HEK293 (cell line): ENCODE measurements at regions not wholly inside any gene's neighbourhood (a gene's known extent, or its start where the extent isn't known, plus 50 kb on each side); places are given as distances from the start of the nearest gene placed in this dataset.

Experiments
- ZNF274 ChIP-seq, 2 experiments: fragments of 200-500 bp in 1 of 2; fragments of 450-650 bp in 1 of 2; sonication (Bioruptor generic) in 1 of 2; formaldehyde crosslinking in 1 of 2; IDR thresholded peaks; 2 replicates each; pipeline versions ENCODE4 v1.5.1 to v1.6.1; 2014 to 2016; ENCODE audit warnings: borderline replicate concordance in 1 of 2, inconsistent platforms in 1 of 2, low read length in 1 of 2, missing biosample characterization in 1 of 2, missing genetic modification characterization in 1 of 2
- ZNF423 ChIP-seq: fragments of 450-650 bp; formaldehyde crosslinking; IDR thresholded peaks from 2 replicates; pipeline ENCODE4 v1.5.1; 2016; ENCODE audit warnings: missing biosample characterization, missing genetic modification characterization
- ZNF426 ChIP-seq: fragments of 450-650 bp; formaldehyde crosslinking; IDR thresholded peaks from 2 replicates; pipeline ENCODE4 v1.5.1; 2017; ENCODE audit warnings: missing biosample characterization, missing genetic modification characterization, mild to moderate bottlenecking, inconsistent platforms, moderate library complexity
- ZNF596 ChIP-seq: fragments of 450-650 bp; IDR thresholded peaks from 2 replicates; pipeline ENCODE4 v1.5.0; 2018; ENCODE audit warnings: missing biosample characterization, mild to moderate bottlenecking, missing genetic modification characterization, moderate library complexity
- ZNF654 ChIP-seq: fragments of 450-650 bp; formaldehyde crosslinking; IDR thresholded peaks from 2 replicates; pipeline ENCODE4 v1.5.1; 2016; ENCODE audit warnings: low read depth, missing biosample characterization, missing genetic modification characterization
- ZNF670 ChIP-seq: fragments of 450-650 bp; formaldehyde crosslinking; IDR thresholded peaks from 2 replicates; pipeline ENCODE4 v1.5.1; 2016; ENCODE audit warnings: missing biosample characterization, missing genetic modification characterization, low read depth
- ZNF785 ChIP-seq: fragments of 450-650 bp; formaldehyde crosslinking; IDR thresholded peaks from 2 replicates; pipeline ENCODE4 v1.5.1; 2016; ENCODE audit warnings: missing biosample characterization, missing genetic modification characterization
- ZSCAN23 ChIP-seq: fragments of 450-650 bp; formaldehyde crosslinking; IDR thresholded peaks from 2 replicates; pipeline ENCODE4 v1.5.1; 2016; ENCODE audit warnings: missing biosample characterization, missing genetic modification characterization
- TF ChIP-seq, protein P1 (sequence below): fragments of 450-650 bp; formaldehyde crosslinking; IDR thresholded peaks from 2 replicates; pipeline ENCODE4 v1.5.1; 2016; ENCODE audit warnings: missing biosample characterization, missing genetic modification characterization
- TF ChIP-seq, protein P2 (sequence below): fragments of 450-650 bp; IDR thresholded peaks from 2 replicates; pipeline ENCODE4 v1.5.1; 2018; ENCODE audit warnings: missing biosample characterization, missing genetic modification characterization
- TF ChIP-seq, protein P3 (sequence below): sonication (generic); formaldehyde crosslinking; IDR thresholded peaks from 2 replicates; pipeline ENCODE4 v1.8.1; 2022; ENCODE audit warnings: mild to moderate bottlenecking, moderate library complexity, missing genetic modification reagents
- TF ChIP-seq, protein P4 (sequence below): fragments of 450-650 bp; formaldehyde crosslinking; IDR thresholded peaks from 2 replicates; pipeline ENCODE4 v1.5.1; 2016; ENCODE audit warnings: missing biosample characterization, missing genetic modification characterization
- TF ChIP-seq, protein P5 (sequence below): fragments of 450-650 bp; formaldehyde crosslinking; IDR thresholded peaks from 2 replicates; pipeline ENCODE4 v1.5.1; 2016; ENCODE audit warnings: missing biosample characterization, missing genetic modification characterization

DNA sequence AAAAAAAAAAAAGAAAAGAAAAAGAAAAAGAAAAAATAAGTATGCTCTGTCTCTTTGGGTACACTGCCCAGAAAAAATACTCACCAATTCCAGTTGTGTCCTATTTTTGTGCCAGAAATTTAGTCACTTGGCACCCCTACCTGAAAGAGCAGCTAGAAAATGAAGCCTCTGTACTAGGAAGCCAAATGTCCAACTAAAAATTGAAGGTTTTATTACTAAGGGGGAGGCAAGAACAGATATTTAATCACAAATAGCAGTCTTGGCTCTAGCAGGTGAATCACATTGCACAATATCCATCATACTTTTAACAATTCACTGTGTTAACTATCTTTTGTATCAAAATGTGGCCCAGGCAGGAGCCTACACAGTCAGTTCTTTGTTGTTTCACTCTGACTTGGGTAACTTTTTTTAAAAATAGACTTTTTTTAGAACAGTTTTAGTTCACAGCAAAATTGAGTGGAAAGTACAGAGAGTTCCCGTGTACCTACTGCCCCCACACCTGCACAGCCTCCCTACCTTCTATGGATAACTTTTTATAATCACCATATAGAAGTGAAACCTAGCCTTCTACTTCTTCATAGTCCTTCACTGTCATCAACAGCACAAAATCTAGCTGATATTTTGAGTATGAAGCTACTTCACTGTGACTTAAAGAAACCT lies 87.1 kb upstream of the ATF7IP start:
- TF ChIP-seq, protein P1, sequence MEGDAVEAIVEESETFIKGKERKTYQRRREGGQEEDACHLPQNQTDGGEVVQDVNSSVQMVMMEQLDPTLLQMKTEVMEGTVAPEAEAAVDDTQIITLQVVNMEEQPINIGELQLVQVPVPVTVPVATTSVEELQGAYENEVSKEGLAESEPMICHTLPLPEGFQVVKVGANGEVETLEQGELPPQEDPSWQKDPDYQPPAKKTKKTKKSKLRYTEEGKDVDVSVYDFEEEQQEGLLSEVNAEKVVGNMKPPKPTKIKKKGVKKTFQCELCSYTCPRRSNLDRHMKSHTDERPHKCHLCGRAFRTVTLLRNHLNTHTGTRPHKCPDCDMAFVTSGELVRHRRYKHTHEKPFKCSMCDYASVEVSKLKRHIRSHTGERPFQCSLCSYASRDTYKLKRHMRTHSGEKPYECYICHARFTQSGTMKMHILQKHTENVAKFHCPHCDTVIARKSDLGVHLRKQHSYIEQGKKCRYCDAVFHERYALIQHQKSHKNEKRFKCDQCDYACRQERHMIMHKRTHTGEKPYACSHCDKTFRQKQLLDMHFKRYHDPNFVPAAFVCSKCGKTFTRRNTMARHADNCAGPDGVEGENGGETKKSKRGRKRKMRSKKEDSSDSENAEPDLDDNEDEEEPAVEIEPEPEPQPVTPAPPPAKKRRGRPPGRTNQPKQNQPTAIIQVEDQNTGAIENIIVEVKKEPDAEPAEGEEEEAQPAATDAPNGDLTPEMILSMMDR = no peak
- TF ChIP-seq, protein P2, sequence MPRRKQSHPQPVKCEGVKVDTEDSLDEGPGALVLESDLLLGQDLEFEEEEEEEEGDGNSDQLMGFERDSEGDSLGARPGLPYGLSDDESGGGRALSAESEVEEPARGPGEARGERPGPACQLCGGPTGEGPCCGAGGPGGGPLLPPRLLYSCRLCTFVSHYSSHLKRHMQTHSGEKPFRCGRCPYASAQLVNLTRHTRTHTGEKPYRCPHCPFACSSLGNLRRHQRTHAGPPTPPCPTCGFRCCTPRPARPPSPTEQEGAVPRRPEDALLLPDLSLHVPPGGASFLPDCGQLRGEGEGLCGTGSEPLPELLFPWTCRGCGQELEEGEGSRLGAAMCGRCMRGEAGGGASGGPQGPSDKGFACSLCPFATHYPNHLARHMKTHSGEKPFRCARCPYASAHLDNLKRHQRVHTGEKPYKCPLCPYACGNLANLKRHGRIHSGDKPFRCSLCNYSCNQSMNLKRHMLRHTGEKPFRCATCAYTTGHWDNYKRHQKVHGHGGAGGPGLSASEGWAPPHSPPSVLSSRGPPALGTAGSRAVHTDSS (tag by site-specific recombination) = no peak
- TF ChIP-seq ZNF426 (tag by site-specific recombination) (no peak), ZNF654 (no peak), ZNF423 (tag by site-specific recombination) (no peak), ZNF274 (IDR thresholded peaks at IDR 0.05; ENCODE audit: low read length) (no peak), ZNF274 (tag by site-specific recombination; IDR thresholded peaks at IDR 0.05; ENCODE audit: borderline replicate concordance) (no peak), ZNF785 (no peak), ZNF596 (tag by site-specific recombination) (no peak), ZNF670 (tag by site-specific recombination) (no peak), ZSCAN23 (tag by site-specific recombination) (no peak)
- TF ChIP-seq, protein P3, sequence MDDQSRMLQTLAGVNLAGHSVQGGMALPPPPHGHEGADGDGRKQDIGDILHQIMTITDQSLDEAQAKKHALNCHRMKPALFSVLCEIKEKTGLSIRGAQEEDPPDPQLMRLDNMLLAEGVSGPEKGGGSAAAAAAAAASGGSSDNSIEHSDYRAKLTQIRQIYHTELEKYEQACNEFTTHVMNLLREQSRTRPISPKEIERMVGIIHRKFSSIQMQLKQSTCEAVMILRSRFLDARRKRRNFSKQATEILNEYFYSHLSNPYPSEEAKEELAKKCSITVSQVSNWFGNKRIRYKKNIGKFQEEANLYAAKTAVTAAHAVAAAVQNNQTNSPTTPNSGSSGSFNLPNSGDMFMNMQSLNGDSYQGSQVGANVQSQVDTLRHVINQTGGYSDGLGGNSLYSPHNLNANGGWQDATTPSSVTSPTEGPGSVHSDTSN (CRISPR knock-in tag) = no peak
- TF ChIP-seq, protein P4, sequence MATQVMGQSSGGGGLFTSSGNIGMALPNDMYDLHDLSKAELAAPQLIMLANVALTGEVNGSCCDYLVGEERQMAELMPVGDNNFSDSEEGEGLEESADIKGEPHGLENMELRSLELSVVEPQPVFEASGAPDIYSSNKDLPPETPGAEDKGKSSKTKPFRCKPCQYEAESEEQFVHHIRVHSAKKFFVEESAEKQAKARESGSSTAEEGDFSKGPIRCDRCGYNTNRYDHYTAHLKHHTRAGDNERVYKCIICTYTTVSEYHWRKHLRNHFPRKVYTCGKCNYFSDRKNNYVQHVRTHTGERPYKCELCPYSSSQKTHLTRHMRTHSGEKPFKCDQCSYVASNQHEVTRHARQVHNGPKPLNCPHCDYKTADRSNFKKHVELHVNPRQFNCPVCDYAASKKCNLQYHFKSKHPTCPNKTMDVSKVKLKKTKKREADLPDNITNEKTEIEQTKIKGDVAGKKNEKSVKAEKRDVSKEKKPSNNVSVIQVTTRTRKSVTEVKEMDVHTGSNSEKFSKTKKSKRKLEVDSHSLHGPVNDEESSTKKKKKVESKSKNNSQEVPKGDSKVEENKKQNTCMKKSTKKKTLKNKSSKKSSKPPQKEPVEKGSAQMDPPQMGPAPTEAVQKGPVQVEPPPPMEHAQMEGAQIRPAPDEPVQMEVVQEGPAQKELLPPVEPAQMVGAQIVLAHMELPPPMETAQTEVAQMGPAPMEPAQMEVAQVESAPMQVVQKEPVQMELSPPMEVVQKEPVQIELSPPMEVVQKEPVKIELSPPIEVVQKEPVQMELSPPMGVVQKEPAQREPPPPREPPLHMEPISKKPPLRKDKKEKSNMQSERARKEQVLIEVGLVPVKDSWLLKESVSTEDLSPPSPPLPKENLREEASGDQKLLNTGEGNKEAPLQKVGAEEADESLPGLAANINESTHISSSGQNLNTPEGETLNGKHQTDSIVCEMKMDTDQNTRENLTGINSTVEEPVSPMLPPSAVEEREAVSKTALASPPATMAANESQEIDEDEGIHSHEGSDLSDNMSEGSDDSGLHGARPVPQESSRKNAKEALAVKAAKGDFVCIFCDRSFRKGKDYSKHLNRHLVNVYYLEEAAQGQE (tag by site-specific recombination) = no peak
- TF ChIP-seq, protein P5, sequence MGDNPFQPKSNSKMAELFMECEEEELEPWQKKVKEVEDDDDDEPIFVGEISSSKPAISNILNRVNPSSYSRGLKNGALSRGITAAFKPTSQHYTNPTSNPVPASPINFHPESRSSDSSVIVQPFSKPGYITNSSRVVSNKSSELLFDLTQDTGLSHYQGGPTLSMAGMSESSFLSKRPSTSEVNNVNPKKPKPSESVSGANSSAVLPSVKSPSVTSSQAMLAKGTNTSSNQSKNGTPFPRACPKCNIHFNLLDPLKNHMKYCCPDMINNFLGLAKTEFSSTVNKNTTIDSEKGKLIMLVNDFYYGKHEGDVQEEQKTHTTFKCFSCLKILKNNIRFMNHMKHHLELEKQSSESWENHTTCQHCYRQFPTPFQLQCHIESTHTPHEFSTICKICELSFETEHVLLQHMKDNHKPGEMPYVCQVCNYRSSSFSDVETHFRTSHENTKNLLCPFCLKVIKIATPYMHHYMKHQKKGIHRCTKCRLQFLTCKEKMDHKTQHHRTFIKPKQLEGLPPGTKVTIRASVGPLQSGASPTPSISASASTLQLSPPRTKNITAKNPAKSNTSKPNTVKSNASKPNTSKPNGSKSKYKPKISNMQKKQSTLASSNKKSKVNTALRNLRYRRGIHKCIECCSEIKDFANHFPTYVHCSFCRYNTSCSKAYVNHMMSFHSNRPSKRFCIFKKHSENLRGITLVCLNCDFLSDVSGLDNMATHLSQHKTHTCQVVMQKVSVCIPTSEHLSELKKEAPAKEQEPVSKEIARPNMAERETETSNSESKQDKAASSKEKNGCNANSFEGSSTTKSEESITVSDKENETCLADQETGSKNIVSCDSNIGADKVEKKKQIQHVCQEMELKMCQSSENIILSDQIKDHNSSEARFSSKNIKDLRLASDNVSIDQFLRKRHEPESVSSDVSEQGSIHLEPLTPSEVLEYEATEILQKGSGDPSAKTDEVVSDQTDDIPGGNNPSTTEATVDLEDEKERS = no peak
